Loucy (cell line): ENCODE measurements at regions not wholly inside any gene's neighbourhood (a gene's known extent, or its start where the extent isn't known, plus 50 kb on each side); places are given as distances from the start of the nearest gene placed in this dataset.

ENCODE experiments used
- H2AFZ ChIP-seq: fragments of 200-600 bp; sonication (generic); 2 replicates; pipeline ENCODE4 v1.6.0; 2016; ENCODE audit warnings: antibody characterized with exemption, mild to moderate bottlenecking, low read length, moderate library complexity
- H3F3A ChIP-seq: fragments of 200-600 bp; 2 replicates; pipeline ENCODE4 v1.6.0; 2016; ENCODE audit warnings: antibody characterized with exemption, low read depth, mild to moderate bottlenecking
- H3K27me3 ChIP-seq: fragments of 200-600 bp; sonication (generic); 2 replicates; pipeline ENCODE4 v1.6.1; 2014; ENCODE audit warnings: low read length, mild to moderate bottlenecking; ENCODE audit not compliant: insufficient read depth, poor library complexity, severe bottlenecking
- H3K36me3 ChIP-seq: fragments of 200-600 bp; sonication (generic); 2 replicates; pipeline ENCODE4 v1.6.1; 2016; ENCODE audit warnings: low read length; ENCODE audit not compliant: insufficient read depth
- H3K4me1 ChIP-seq: fragments of 200-600 bp; sonication (generic); 2 replicates; pipeline ENCODE4 v1.5.1; 2014; ENCODE audit warnings: low read length, mild to moderate bottlenecking; ENCODE audit not compliant: insufficient read depth, poor library complexity, severe bottlenecking
- H3K4me2 ChIP-seq: fragments of 200-600 bp; sonication (generic); 2 replicates; pipeline ENCODE4 v1.6.0; 2014; ENCODE audit warnings: antibody characterized with exemption, low read length, low read depth, mild to moderate bottlenecking; ENCODE audit not compliant: poor library complexity, severe bottlenecking
- H3K4me3 ChIP-seq: fragments of 200-600 bp; sonication (generic); 2 replicates; pipeline ENCODE4 v1.5.1; 2014; ENCODE audit warnings: low read length, mild to moderate bottlenecking, mixed read lengths; ENCODE audit not compliant: poor library complexity, severe bottlenecking
- H3K79me2 ChIP-seq: fragments of 200-600 bp; sonication (generic); 2 replicates; pipeline ENCODE4 v1.6.1; 2014; ENCODE audit warnings: low read length; ENCODE audit not compliant: insufficient read depth
- H3K9ac ChIP-seq: fragments of 200-600 bp; sonication (generic); 2 replicates; pipeline ENCODE4 v1.6.0; 2014; ENCODE audit warnings: mild to moderate bottlenecking, low read depth, low read length, moderate library complexity; ENCODE audit not compliant: poor library complexity, severe bottlenecking
- H3K9me2 ChIP-seq: fragments of 200-600 bp; sonication (generic); replicated peaks from 2 replicates; pipeline ENCODE4 v1.6.1; 2016; ENCODE audit warnings: low read depth, low read length, mixed read lengths
- H3K9me3 ChIP-seq: fragments of 200-600 bp; sonication (generic); 2 replicates; pipeline ENCODE4 v1.6.1; 2014; ENCODE audit warnings: mild to moderate bottlenecking, antibody characterized with exemption, low read length, low read depth; ENCODE audit not compliant: insufficient read depth
- H4K20me1 ChIP-seq: fragments of 200-600 bp; sonication (generic); 2 replicates; pipeline ENCODE4 v1.6.0; 2014; ENCODE audit warnings: antibody characterized with exemption, low read length, mild to moderate bottlenecking; ENCODE audit not compliant: insufficient read depth, poor library complexity, severe bottlenecking
- EZH2phosphoT487 ChIP-seq: fragments of 200-600 bp; IDR thresholded peaks from 2 replicates; pipeline ENCODE4 v1.6.1; 2018; ENCODE audit warnings: antibody characterized with exemption, mild to moderate bottlenecking, moderate library complexity, borderline replicate concordance
- TF ChIP-seq, protein P1 (sequence below): fragments of 200-600 bp; sonication (generic); conservative IDR thresholded peaks from 2 replicates; pipeline ENCODE4 v1.5.1; 2014; ENCODE audit warnings: mild to moderate bottlenecking, antibody characterized with exemption, low read length

DNA sequence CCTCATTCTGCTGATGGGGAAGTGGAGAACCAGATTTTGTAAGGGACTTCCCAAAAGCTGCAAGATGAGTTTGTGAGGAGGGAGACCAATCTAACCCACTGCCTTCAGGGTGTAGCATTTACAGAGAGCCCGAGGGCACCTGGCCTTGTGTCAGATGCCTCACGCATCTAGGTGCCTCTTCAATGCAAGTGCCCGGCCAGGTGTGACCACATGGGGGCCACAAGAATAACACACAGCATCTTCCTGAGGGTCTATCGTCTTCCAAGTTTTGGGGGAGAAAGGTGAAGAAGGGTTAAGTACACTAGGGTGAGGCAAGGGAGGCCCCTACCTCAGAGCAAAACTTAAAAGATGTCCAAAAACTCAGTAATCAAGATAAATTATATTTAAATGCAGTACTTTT is 401.7 kb upstream of the CDH5 start:
- no peaks in the 10 kb centered on the region for H3K36me3 ChIP-seq
- no peaks in the 10 kb centered on the region for H3K79me2 ChIP-seq
- H3K4me1 ChIP-seq: no peaks in the 10 kb centered on the region
- no peaks in the 10 kb centered on the region for H3F3A ChIP-seq
- H3K9me3 ChIP-seq: no peaks in the 10 kb centered on the region
- H3K9ac ChIP-seq: no peak overlapping the region
- TF ChIP-seq, protein P1, sequence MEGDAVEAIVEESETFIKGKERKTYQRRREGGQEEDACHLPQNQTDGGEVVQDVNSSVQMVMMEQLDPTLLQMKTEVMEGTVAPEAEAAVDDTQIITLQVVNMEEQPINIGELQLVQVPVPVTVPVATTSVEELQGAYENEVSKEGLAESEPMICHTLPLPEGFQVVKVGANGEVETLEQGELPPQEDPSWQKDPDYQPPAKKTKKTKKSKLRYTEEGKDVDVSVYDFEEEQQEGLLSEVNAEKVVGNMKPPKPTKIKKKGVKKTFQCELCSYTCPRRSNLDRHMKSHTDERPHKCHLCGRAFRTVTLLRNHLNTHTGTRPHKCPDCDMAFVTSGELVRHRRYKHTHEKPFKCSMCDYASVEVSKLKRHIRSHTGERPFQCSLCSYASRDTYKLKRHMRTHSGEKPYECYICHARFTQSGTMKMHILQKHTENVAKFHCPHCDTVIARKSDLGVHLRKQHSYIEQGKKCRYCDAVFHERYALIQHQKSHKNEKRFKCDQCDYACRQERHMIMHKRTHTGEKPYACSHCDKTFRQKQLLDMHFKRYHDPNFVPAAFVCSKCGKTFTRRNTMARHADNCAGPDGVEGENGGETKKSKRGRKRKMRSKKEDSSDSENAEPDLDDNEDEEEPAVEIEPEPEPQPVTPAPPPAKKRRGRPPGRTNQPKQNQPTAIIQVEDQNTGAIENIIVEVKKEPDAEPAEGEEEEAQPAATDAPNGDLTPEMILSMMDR: no peak
- TF ChIP-seq EZH2phosphoT487: no peak
- H3K9me2 ChIP-seq: no peaks in the 10 kb centered on the region
- H2AFZ ChIP-seq: no peak overlapping the region
- H4K20me1 ChIP-seq: no peaks in the 10 kb centered on the region
- no peaks in the 10 kb centered on the region for H3K27me3 ChIP-seq
- H3K4me2 ChIP-seq: no peak overlapping the region
- H3K4me3 ChIP-seq: no peak overlapping the region

DNA sequence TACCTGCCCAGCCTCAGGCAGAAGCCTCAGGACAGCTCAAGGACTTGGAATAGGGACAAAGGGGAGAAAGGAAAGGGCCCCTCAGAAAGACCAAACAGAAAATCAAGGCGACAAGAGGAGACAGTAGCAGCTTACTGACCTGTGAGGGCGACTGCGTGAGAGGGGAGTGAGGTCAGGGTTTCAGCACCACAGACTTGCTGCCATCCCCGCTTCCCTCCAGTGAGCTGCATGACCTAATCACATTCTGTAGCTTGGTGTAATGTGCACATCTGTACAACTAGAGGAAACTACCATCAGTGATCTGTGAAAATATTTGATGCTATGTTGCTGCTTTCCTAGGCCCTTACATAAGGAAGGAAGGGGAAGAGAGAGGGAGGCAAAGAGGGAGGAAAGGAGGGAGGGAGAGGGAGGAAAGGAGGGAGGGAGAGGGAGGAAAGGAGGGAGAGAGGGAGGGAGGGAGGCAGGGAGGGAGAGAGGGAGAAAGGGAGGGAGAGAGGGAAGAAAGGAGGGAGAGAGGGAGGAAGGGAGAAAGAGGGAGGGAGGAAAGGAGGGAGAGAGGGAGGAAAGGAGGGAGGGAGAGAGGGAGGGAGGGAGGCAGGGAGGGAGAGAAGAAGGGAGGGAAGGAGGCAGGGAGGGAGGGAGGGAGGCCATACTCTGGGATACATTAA is 404.9 kb upstream of the CDH5 start:
- TF ChIP-seq, protein P1: no peak
- H3F3A ChIP-seq: no peaks in the 10 kb centered on the region
- H3K27me3 ChIP-seq: no peaks in the 10 kb centered on the region
- no peaks in the 10 kb centered on the region for H3K36me3 ChIP-seq
- H2AFZ ChIP-seq: no peak overlapping the region
- no peaks in the 10 kb centered on the region for H3K9me3 ChIP-seq
- H3K4me3 ChIP-seq: no peak overlapping the region
- no peaks in the 10 kb centered on the region for H3K79me2 ChIP-seq
- H4K20me1 ChIP-seq: no peaks in the 10 kb centered on the region
- no peak overlapping the region for H3K4me2 ChIP-seq
- H3K9me2 ChIP-seq: no peaks in the 10 kb centered on the region
- H3K9ac ChIP-seq: no peak overlapping the region
- H3K4me1 ChIP-seq: no peaks in the 10 kb centered on the region

DNA sequence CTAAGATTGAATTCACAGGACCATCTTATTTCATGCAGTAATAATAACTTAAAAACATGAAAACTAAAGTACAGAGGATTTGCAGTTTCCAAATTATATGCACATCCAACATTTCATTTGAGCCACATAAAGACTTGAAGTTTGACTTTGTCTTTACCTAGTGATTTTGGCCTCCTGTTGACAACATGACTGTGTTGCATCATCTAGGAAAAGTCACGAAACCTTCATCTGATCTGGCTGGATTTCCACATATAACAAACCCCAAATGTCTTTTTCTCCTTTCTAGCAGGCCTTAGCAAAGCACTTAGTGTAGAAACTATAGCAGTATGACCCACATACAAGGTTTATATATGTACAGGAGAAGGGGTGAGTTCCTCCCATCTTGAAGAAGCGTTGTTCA is 406.5 kb upstream of the CDH5 start:
- no peaks in the 10 kb centered on the region for H3K79me2 ChIP-seq
- no peak overlapping the region for H3K4me2 ChIP-seq
- H3K4me3 ChIP-seq: no peak overlapping the region
- H2AFZ ChIP-seq: no peak overlapping the region
- TF ChIP-seq, protein P1: no peak
- no peak for TF ChIP-seq EZH2phosphoT487
- H3K9ac ChIP-seq: no peak overlapping the region
- no peaks in the 10 kb centered on the region for H4K20me1 ChIP-seq
- no peaks in the 10 kb centered on the region for H3K27me3 ChIP-seq
- H3K9me2 ChIP-seq: no peaks in the 10 kb centered on the region
- no peaks in the 10 kb centered on the region for H3K4me1 ChIP-seq
- no peaks in the 10 kb centered on the region for H3F3A ChIP-seq
- H3K9me3 ChIP-seq: no peaks in the 10 kb centered on the region
- no peaks in the 10 kb centered on the region for H3K36me3 ChIP-seq
